WTC11 (cell line): ENCODE measurements at regions not wholly inside any gene's neighbourhood (a gene's known extent, or its start where the extent isn't known, plus 50 kb on each side); places are given as distances from the start of the nearest gene placed in this dataset.

Experiments
- FOXK1 ChIP-seq: sonication (generic); formaldehyde crosslinking; IDR thresholded peaks from 2 replicates; pipeline ENCODE4 v1.8.0; 2022; ENCODE audit warnings: mild to moderate bottlenecking, moderate library complexity, missing genetic modification reagents
- JAZF1 ChIP-seq: fragments of 250-450 bp; sonication (Bioruptor Pico); IDR thresholded peaks from 2 replicates; pipeline ENCODE4 v1.9.0; 2021; ENCODE audit warnings: moderate library complexity, mild to moderate bottlenecking, inconsistent platforms
- NR1H2 ChIP-seq: sonication (generic); formaldehyde crosslinking; IDR thresholded peaks from 2 replicates; pipeline ENCODE4 v1.9.0; 2021; ENCODE audit warnings: mild to moderate bottlenecking, moderate library complexity, missing genetic modification reagents
- SMAD4 ChIP-seq: sonication (generic); formaldehyde crosslinking; IDR thresholded peaks from 2 replicates; pipeline ENCODE4 v1.8.0; 2022; ENCODE audit warnings: mild to moderate bottlenecking, missing genetic modification reagents
- ZNF219 ChIP-seq: sonication (generic); formaldehyde crosslinking; IDR thresholded peaks from 2 replicates; pipeline ENCODE4 v1.8.0; 2023; ENCODE audit warnings: missing genetic modification reagents, mild to moderate bottlenecking, borderline replicate concordance
- ZNF263 ChIP-seq: sonication (generic); formaldehyde crosslinking; IDR thresholded peaks from 2 replicates; pipeline ENCODE4 v1.8.1; 2022; ENCODE audit warnings: low read depth, mild to moderate bottlenecking, moderate library complexity, missing genetic modification reagents
- TF ChIP-seq, protein P1 (sequence below): sonication (generic); formaldehyde crosslinking; conservative IDR thresholded peaks from 2 replicates; pipeline ENCODE4 v1.8.1; 2022; ENCODE audit warnings: mild to moderate bottlenecking, missing genetic modification reagents
- TF ChIP-seq, protein P2 (sequence below): fragments of 200-600 bp; IDR thresholded peaks from 2 replicates; pipeline ENCODE4 v1.8.0; 2022; ENCODE audit warnings: antibody characterized with exemption
- TF ChIP-seq, protein P3 (sequence below): sonication (generic); formaldehyde crosslinking; IDR thresholded peaks from 2 replicates; pipeline ENCODE4 v1.8.1; 2023; ENCODE audit warnings: mild to moderate bottlenecking, missing genetic modification reagents, moderate library complexity
- TF ChIP-seq, protein P4 (sequence below): sonication (generic); formaldehyde crosslinking; IDR thresholded peaks from 2 replicates; pipeline ENCODE4 v1.8.0; 2022; ENCODE audit warnings: mild to moderate bottlenecking, missing genetic modification reagents

DNA sequence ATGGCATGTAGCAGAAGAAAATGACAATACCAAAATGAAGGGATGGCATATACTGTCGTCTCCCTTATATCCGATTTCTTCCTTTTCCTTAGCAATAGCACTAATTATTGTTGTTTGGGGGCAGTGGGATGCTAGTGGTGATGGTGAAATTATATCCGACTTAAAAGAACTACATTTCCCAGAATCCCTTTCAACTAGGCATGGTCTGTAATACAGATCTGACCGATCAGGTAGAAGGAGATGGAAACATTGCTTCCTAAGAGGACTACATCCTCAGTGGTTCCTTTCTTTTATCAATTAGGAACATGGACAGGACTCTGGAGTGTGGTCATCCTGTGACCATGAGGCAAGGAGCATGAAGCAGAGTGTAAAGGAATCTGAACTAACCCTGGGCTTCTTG is 532.6 kb downstream of the CBLN4 start:
- TF ChIP-seq, protein P1, sequence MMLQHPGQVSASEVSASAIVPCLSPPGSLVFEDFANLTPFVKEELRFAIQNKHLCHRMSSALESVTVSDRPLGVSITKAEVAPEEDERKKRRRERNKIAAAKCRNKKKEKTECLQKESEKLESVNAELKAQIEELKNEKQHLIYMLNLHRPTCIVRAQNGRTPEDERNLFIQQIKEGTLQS (CRISPR knock-in tag) = no peak
- TF ChIP-seq, protein P2, sequence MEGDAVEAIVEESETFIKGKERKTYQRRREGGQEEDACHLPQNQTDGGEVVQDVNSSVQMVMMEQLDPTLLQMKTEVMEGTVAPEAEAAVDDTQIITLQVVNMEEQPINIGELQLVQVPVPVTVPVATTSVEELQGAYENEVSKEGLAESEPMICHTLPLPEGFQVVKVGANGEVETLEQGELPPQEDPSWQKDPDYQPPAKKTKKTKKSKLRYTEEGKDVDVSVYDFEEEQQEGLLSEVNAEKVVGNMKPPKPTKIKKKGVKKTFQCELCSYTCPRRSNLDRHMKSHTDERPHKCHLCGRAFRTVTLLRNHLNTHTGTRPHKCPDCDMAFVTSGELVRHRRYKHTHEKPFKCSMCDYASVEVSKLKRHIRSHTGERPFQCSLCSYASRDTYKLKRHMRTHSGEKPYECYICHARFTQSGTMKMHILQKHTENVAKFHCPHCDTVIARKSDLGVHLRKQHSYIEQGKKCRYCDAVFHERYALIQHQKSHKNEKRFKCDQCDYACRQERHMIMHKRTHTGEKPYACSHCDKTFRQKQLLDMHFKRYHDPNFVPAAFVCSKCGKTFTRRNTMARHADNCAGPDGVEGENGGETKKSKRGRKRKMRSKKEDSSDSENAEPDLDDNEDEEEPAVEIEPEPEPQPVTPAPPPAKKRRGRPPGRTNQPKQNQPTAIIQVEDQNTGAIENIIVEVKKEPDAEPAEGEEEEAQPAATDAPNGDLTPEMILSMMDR = no peak
- TF ChIP-seq JAZF1 (CRISPR knock-in tag) (no peak), NR1H2 (CRISPR knock-in tag) (no peak), FOXK1 (no peak), ZNF219 (CRISPR knock-in tag) (no peak), SMAD4 (no peak), ZNF263 (CRISPR knock-in tag) (no peak)
- TF ChIP-seq, protein P3, sequence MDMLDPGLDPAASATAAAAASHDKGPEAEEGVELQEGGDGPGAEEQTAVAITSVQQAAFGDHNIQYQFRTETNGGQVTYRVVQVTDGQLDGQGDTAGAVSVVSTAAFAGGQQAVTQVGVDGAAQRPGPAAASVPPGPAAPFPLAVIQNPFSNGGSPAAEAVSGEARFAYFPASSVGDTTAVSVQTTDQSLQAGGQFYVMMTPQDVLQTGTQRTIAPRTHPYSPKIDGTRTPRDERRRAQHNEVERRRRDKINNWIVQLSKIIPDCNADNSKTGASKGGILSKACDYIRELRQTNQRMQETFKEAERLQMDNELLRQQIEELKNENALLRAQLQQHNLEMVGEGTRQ = no peak
- TF ChIP-seq, protein P4, sequence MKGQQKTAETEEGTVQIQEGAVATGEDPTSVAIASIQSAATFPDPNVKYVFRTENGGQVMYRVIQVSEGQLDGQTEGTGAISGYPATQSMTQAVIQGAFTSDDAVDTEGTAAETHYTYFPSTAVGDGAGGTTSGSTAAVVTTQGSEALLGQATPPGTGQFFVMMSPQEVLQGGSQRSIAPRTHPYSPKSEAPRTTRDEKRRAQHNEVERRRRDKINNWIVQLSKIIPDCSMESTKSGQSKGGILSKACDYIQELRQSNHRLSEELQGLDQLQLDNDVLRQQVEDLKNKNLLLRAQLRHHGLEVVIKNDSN = no peak
